ENCODE measurements at regions not wholly inside any gene's neighbourhood (a gene's known extent, or its start where the extent isn't known, plus 50 kb on each side); places are given as distances from the start of the nearest gene placed in this dataset.

GRCh38 chr5:2378108-2378507, 373.4 kb downstream of the IRX2 start:
- Histone ChIP-seq H3K36me3 (ENCODE audit: control insufficient read depth in 2 of 4, insufficient read depth in 4 of 4, low read length in 3 of 4) (no peaks in the 10 kb centered on the region), H2BK12ac (ENCODE audit: low read depth, low read length) (no peak overlapping the region), H3K4ac (replicated peaks; ENCODE audit: insufficient read length, low read depth, low read length) (no peak overlapping the region), H3K14ac (ENCODE audit: insufficient read length) (no peak overlapping the region), H3K56ac (replicated peaks; ENCODE audit: insufficient read length, low read depth, low read length) (no peak overlapping the region), H3K4me2 (ENCODE audit: insufficient read depth in 1 of 2, low read depth in 2 of 2, low read length in 2 of 2) (no peak overlapping the region), H4K20me1 (replicated peaks in 1 of 2; ENCODE audit: control insufficient read depth in 1 of 2, insufficient read depth in 2 of 2, low read length in 2 of 2) (peaks cover 0 to 1% of the 10 kb centered on the region in 2 experiments), H3K23ac (ENCODE audit: insufficient read length) (no peak overlapping the region), H2AFZ (ENCODE audit: low read length) (no peak overlapping the region), H2BK20ac (ENCODE audit: low read length) (no peak overlapping the region), H4K8ac (ENCODE audit: extremely low read depth, insufficient read depth, low read length) (no peak overlapping the region), H2BK15ac (ENCODE audit: low read length) (no peak overlapping the region), H3K79me1 (ENCODE audit: low read depth, low read length) (no peaks in the 10 kb centered on the region), H3K4me3 (ENCODE audit: extremely low read depth in 1 of 4, insufficient read depth in 2 of 4, low read depth in 3 of 4, low read length in 4 of 4) (no peak overlapping the region), H3K27me3 (replicated peaks in 1 of 4; ENCODE audit: control insufficient read depth in 3 of 4, extremely low read depth in 1 of 4, insufficient read depth in 3 of 4, low read length in 3 of 4) (no peaks in the 10 kb centered on the region; a peak in 2 of 7 replicates), H3K9ac (replicated peaks in 1 of 4; ENCODE audit: extremely low read depth in 1 of 4, low read depth in 3 of 4, low read length in 3 of 4) (no peak overlapping the region), H4K5ac (ENCODE audit: insufficient read length, low read depth, low read length) (no peak overlapping the region), H2AK5ac (ENCODE audit: low read depth, low read length) (no peak overlapping the region), H4K91ac (replicated peaks; ENCODE audit: insufficient read length, low read length) (no peak overlapping the region), H3K27ac (ENCODE audit: low read depth, low read length) (no peak overlapping the region), H3K79me2 (ENCODE audit: control insufficient read depth in 1 of 2, insufficient read depth in 2 of 2, low read length in 2 of 2) (no peaks in the 10 kb centered on the region), H3K9me3 (ENCODE audit: insufficient read depth in 2 of 2, low read depth in 1 of 2, low read length in 1 of 2) (no peaks in the 10 kb centered on the region), H3K4me1 (replicated peaks in 1 of 4; ENCODE audit: control insufficient read depth in 3 of 4, insufficient read depth in 4 of 4, low read length in 3 of 4) (peaks cover 0 to 2% (median 0%) of the 10 kb centered on the region in 4 experiments; a peak in 1 of 7 replicates), H3K18ac (ENCODE audit: extremely low read depth, low read length) (no peak overlapping the region), H3K23me2 (ENCODE audit: low read depth, low read length) (no peaks in the 10 kb centered on the region), H2BK120ac (replicated peaks; ENCODE audit: low read depth, low read length) (no peak overlapping the region), H2BK5ac (ENCODE audit: low read depth, low read length) (no peak overlapping the region)
- WGBS, 2 experiments (ENCODE audit: extremely low coverage in 1 of 2, insufficient coverage in 1 of 2, insufficient read length in 1 of 2, insufficient replicate concordance in 2 of 2, low coverage in 1 of 2, low lambda C conversion rate in 2 of 2, missing lambda C conversion rate in 1 of 2) = 90% methylated on average over 4 of the region's 7 CpGs; no CpG with 5 or more reads in 1 of the 2 experiments
- no peak for DNase-seq (ENCODE audit: low read depth in 1 of 2, low spot score in 2 of 2)
- ChIA-PET POLR2A (ENCODE audit: partially characterized antibody) (no interaction called here), CTCF (ENCODE audit: partially characterized antibody) (no interaction called here)
- no peak for FAIRE-seq
- TF ChIP-seq EP300 (IDR thresholded peaks at IDR 0.05; ENCODE audit: borderline replicate concordance in 1 of 2, low read depth in 2 of 2, low read length in 2 of 2) (no peak), EGR1 (IDR thresholded peaks at IDR 0.05; ENCODE audit: borderline replicate concordance, low read depth, low read length) (no peak), CEBPB (IDR thresholded peaks at IDR 0.05; ENCODE audit: low read depth, low read length) (no peak), RNF2 (IDR thresholded peaks at IDR 0.05; ENCODE audit: borderline replicate concordance, low read depth, low read length, missing control alignments, poor library complexity, severe bottlenecking) (no peak), YY1 (IDR thresholded peaks at IDR 0.05; ENCODE audit: low read depth, low read length) (no peak), SP1 (IDR thresholded peaks at IDR 0.05; ENCODE audit: low read depth, low read length) (no peak), NRF1 (IDR thresholded peaks at IDR 0.05; ENCODE audit: low read depth, low read length) (no peak), ATF2 (IDR thresholded peaks at IDR 0.05; ENCODE audit: low read length) (no peak), PHF8 (conservative IDR thresholded peaks at IDR 0.05; ENCODE audit: low read depth, low read length) (no peak), CBX8 (IDR thresholded peaks at IDR 0.05; ENCODE audit: borderline replicate concordance, low read depth, low read length) (no peak), JUN (IDR thresholded peaks at IDR 0.05; ENCODE audit: low read depth, low read length) (no peak), USF2 (IDR thresholded peaks at IDR 0.05; ENCODE audit: low read length) (no peak)

Measured in H1 (cell line).